Jurkat, Clone E6-1 (cell line): ENCODE measurements at regions not wholly inside any gene's neighbourhood (a gene's known extent, or its start where the extent isn't known, plus 50 kb on each side); places are given as distances from the start of the nearest gene placed in this dataset.
"Not testable (repeated sequence)": the region's sequence is repeated elsewhere in the genome, so short reads cannot be mapped to it uniquely, and the experiment has no call there.

Source experiments
- DNase-seq: peaks from one replicate; pipeline ENCODE4 v3.0.0-alpha.2; 2011; ENCODE audit warnings: low read depth, low spot score
- H3K4me3 ChIP-seq: 2 replicates; pipeline ENCODE4 v1.5.1; 2011; ENCODE audit warnings: mild to moderate bottlenecking, low read length, control low read depth, moderate library complexity

- not testable (repeated sequence) for DNase-seq, H3K4me3 ChIP-seq
Observed at GRCh38 chr14:19105551-19105950, 138.3 kb downstream of the POTEM start.

GRCh38 chr14:19109887-19110286, 142.7 kb downstream of the POTEM start:
- not testable (repeated sequence) for H3K4me3 ChIP-seq

GRCh38 chr14:19120383-19120782, 153.1 kb downstream of the POTEM start:
- H3K4me3 ChIP-seq, DNase-seq: not testable (repeated sequence)

More at GRCh38 chr14:19109887-19110286, 142.7 kb downstream of the POTEM start:
- not testable (repeated sequence) for DNase-seq

- DNase-seq, H3K4me3 ChIP-seq: not testable (repeated sequence)
Observed at GRCh38 chr14:19126269-19127051, 159.2 kb downstream of the POTEM start.

- DNase-seq, H3K4me3 ChIP-seq: not testable (repeated sequence)
Observed at GRCh38 chr14:19127664-19128435, 160.6 kb downstream of the POTEM start.

GRCh38 chr14:19131553-19131952, 164.3 kb downstream of the POTEM start:
- not testable (repeated sequence) for H3K4me3 ChIP-seq, DNase-seq

GRCh38 chr14:19132013-19132835, 165.0 kb downstream of the POTEM start:
- not testable (repeated sequence) for DNase-seq, H3K4me3 ChIP-seq

- not testable (repeated sequence) for DNase-seq, H3K4me3 ChIP-seq
Observed at GRCh38 chr14:19132836-19133120, 165.5 kb downstream of the POTEM start.

- not testable (repeated sequence) for DNase-seq
Observed at GRCh38 chr14:19157106-19157709, 190.0 kb downstream of the POTEM start.

GRCh38 chr14:19158012-19158411, 190.8 kb downstream of the POTEM start:
- not testable (repeated sequence) for DNase-seq, H3K4me3 ChIP-seq

More at GRCh38 chr14:19157106-19157709, 190.0 kb downstream of the POTEM start:
- not testable (repeated sequence) for H3K4me3 ChIP-seq

GRCh38 chr14:19158588-19158987, 191.4 kb downstream of the POTEM start:
- not testable (repeated sequence) for DNase-seq, H3K4me3 ChIP-seq

- H3K4me3 ChIP-seq, DNase-seq: not testable (repeated sequence)
Observed at GRCh38 chr14:19159003-19159625, 191.9 kb downstream of the POTEM start.

- DNase-seq, H3K4me3 ChIP-seq: not testable (repeated sequence)
Observed at GRCh38 chr14:19160379-19160778, 193.1 kb downstream of the POTEM start.

- DNase-seq, H3K4me3 ChIP-seq: not testable (repeated sequence)
Observed at GRCh38 chr14:19161251-19162033, 194.2 kb downstream of the POTEM start.

- not testable (repeated sequence) for H3K4me3 ChIP-seq, DNase-seq
Observed at GRCh38 chr14:19162034-19162706, 194.9 kb downstream of the POTEM start.

- not testable (repeated sequence) for H3K4me3 ChIP-seq, DNase-seq
Observed at GRCh38 chr14:19162920-19163319, 195.7 kb downstream of the POTEM start.

GRCh38 chr14:19163891-19164290, 196.7 kb downstream of the POTEM start:
- not testable (repeated sequence) for DNase-seq, H3K4me3 ChIP-seq
